SK-MEL-5 (cell line): ENCODE measurements at regions not wholly inside any gene's neighbourhood (a gene's known extent, or its start where the extent isn't known, plus 50 kb on each side); places are given as distances from the start of the nearest gene placed in this dataset.
"Not testable (repeated sequence)": the region's sequence is repeated elsewhere in the genome, so short reads cannot be mapped to it uniquely, and the experiment has no call there.

Experiments
- DNase-seq: peaks from one replicate; pipeline ENCODE4 v3.0.0-alpha.2; 2016; ENCODE audit warnings: low read depth, low spot score
- in situ Hi-C: cut with HindIII; loops from 2 replicates; pipeline ENCODE4 v1.10.0; 2016; ENCODE audit warnings: low sequenced_read_pairs, high pct_unique_total_duplicates, low pct_unique_long_range_greater_than_20kb

- no peak for DNase-seq
- in situ Hi-C loops: no loop called here
Observed at GRCh38 chr18:60047556-60047955, 147.8 kb downstream of the PMAIP1 start.

DNA sequence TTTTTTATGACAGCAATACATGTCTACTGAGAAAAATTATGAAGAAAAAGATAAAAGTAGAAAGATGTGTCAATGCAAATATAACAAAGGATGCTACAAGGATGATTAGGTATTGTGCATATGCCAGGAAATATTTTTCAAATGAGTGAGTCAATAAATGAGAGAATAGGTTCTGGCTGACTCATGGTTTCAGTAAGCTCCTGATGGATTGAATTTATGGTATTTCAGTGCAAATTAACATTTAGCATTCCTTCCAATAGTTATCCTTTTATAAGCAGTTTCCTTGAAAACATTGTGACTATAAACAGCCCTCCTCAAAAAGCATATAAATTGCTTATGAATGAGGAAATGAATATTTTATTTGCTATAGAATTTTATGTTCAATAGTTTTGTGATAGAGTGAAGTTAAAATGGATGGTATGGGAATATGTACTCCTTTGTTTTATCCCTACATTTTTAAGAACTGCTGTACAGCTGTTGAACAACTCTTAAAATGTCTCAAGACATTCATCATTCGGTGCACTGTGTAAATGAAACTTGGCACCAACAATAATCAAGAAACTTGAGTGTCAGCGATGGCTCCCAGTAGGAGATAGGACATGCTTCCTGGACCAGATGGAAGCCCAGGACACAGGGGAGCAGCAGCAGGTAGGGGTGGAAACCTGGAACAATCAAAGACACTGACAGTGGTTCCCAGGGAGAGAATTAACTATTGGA lies 144.7 kb downstream of the PMAIP1 start:
- in situ Hi-C loops: no loop called here
- no peak for DNase-seq

DNA sequence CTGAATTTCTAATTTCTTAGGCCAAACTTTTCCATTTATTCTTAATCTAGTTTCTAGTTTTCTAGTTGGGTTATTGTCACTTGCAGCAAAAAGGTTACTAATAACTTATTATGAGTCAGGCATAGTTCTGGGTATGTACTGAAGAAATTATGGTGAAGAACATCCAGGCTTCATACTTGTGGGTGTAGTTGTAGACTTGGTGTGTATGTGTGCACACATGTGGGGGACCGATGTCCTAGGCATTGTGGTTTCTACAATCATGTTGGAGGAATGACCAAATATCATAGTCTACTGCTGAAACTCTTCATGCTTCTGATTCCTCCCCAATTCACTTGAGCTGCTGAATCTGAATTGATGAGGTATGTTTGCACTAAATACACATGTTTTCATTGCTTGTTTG lies 141.2 kb downstream of the PMAIP1 start:
- no peak for DNase-seq
- in situ Hi-C loops: no loop called here

DNA sequence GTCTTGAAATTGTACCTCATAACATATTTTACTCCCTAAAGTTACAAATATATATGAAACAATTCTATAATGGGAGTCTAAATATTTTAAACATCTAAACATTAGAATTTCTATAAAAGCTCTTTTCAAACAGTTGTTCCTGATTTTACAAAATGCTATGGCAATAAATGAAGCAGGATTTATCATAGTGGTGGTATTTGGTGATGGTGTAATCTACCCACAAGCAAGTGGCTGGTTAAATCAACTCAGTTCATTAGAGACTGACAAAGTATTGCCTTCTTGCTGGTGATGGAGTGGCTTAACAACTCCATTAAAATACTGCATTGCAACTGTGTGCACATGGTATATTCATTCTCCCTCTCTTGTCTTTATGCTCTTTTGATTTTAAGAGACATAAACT lies 138.9 kb downstream of the PMAIP1 start:
- in situ Hi-C loops: no loop called here
- DNase-seq: no peak

DNA sequence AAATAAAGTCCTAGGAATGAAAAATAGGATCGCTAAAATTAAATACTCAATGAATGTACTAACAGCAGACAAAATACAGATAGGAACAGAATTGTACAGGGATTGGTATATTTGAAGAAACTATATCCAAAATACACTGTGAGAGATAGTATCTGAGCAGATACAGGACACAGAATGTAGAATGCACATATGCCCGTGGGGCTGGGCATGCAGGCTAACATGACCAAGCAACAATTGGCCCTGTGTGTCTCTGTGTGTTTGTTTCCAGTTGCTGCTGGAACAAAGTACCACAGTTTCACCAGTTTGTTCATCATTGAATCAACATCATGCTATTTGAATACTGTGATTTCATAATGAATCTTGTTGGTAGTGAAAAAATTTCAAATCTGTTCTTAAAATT lies 127.6 kb downstream of the PMAIP1 start:
- peak; percentile 76 for DNase-seq
- in situ Hi-C loops: no loop called here

- in situ Hi-C loops: no loop called here
- peak; percentile 15 for DNase-seq
Observed at GRCh38 chr18:60024857-60025256, 125.1 kb downstream of the PMAIP1 start.

DNA sequence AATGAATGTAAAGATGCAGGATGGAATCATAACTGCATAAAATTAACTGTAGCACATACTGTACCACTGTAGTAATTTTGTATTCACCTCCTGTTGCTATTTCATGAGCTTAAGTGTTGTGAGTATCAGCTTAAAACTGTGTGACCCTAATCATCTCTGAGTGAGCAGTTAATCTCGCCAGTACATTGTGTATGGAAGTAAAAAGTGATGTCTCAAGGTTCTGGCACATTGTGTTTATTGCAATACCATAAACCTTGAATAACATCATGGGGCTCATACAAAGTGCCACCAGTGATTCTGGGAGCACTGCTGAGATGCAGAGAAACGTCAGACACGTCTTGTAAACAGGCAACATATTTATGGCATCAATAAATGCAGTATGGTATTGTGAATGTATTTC lies 124.5 kb downstream of the PMAIP1 start:
- in situ Hi-C loops: no loop called here
- no peak for DNase-seq

DNA sequence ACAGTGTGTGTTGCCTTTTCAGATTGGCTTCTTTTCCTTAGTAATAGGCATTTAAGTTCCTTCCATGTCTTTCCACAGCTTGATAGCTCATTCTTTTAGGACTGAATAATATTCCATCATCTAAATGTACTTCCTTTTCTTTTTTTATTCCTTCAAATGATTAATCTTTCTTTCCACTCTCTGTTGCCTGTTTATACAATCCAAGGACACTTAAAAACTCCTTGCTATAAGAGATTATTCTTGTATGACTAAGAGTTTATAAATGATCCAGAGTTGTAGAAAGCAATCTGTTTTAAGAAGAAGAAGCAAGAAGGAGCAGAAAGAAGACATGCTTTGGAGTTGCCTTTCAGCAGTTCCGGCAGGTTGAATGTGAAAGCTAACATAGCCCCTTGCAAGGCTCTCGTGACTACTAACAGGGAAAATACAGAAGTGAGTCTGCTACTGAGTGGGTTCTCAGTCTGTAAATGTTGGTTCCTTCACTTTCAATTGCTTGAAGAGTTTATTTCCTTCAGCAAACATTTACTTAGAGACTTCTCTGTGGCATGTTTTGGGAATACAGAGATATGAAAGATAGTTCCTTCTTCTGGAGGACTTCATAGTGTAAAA lies 123.0 kb downstream of the PMAIP1 start:
- DNase-seq: no peak
- in situ Hi-C loops: no loop called here

DNA sequence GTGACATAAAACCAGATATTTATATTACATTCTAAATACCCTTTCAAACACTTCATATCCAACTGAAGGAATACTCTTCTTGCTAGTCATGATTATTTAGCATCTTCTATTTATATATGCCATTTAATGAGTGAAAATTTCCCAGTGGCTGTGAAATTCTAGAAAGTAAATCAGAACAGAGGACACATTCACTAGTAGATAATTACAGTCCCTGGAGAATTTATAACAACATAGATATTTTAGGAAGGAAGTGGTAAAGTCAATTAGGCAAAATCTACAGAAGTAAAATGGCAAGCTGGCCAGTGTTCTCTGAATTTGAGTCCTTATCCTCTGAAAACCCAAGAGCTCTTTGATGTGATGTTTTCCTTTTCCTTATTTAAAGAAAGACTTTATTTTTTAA lies 121.8 kb downstream of the PMAIP1 start:
- DNase-seq: peak; percentile 23
- in situ Hi-C loops: no loop called here

- DNase-seq: no peak
- in situ Hi-C loops: no loop called here
Observed at GRCh38 chr18:60020107-60020925, 120.5 kb downstream of the PMAIP1 start.

DNA sequence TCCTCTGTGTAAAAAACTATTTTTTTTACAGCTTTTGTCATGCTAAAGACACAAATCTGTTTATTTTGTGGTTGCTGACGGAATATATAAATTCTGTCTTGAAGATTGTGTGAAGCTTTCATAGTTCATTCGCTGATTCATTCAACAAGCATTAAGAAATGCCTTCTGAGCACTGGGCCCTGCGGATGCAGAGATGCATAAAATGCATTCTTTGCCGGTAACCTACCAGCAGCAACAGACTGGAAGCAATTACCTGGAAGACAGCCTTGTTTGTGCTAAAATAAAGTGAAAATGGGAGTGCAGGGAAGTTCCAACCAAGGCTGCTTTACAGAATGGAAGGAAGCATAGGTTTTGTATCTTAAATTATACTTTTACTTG lies 119.7 kb downstream of the PMAIP1 start:
- in situ Hi-C loops: no loop called here
- no peak for DNase-seq

- DNase-seq: no peak
- in situ Hi-C loops: no loop called here
Observed at GRCh38 chr18:60018618-60019462, 119.0 kb downstream of the PMAIP1 start.

DNA sequence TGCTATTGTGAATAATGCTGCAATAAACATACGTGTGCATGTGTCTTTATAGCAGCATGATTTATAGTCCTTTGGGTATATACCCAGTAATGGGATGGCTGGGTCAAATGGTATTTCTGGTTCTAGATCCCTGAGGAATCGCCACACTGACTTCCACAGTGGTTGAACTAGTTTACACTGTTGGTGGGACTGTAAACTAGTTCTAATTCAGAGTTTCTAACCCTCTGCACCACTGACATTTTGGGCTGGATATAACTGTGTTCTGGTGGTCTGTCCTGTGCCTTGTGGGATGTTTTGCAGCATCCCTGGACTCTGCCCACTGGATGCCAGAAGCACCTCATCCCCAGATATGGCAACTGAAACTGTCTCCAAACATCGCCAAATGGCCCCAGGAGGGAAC lies 118.3 kb downstream of the PMAIP1 start:
- DNase-seq, in situ Hi-C loops: not testable (repeated sequence)

DNA sequence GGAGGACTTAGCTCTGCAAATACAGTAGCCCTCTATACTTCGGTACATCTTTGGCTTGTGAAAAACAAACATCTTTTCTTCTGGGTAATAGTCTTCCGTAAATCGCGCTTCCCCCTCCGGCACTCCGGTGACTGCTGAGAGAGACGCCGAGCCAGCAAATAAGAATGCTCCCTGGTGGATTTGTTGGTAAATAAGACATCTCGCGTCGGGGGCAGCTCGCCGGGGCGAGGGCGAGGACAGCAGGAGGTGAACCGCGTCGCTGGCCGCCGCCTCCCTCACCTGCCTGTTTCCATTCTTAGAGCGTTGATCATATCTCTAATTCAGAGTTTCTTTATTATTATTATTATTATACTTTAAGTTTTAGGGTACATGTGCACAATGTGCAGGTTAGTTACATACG lies 117.6 kb downstream of the PMAIP1 start:
- in situ Hi-C loops: no loop called here
- DNase-seq: peak; percentile 77

DNA sequence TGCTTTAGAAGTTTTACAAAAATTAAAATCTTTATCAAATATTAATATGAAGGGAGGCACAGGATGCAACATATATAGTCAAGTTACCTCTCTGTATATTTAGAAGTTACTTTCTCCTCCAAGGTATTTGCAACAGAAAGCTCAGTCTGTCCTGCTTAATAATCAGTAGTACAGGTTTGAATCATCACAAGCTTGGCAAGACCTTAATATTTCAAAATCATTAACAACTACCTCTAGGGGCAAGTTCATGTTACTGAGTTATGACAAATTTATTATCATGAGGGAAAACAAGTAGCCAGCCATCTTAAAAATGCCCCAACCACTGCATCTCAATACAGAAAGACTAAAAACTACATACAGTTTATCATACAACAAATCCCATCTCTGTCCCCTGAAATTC lies 116.0 kb downstream of the PMAIP1 start:
- in situ Hi-C loops, DNase-seq: not testable (repeated sequence)

- DNase-seq, in situ Hi-C loops: not testable (repeated sequence)
Observed at GRCh38 chr18:60013148-60013547, 113.4 kb downstream of the PMAIP1 start.

GRCh38 chr18:60010984-60011383 lies 111.2 kb downstream of the PMAIP1 start:
- in situ Hi-C loops: no loop called here
- DNase-seq: no peak

GRCh38 chr18:60010513-60010912 lies 110.7 kb downstream of the PMAIP1 start:
- in situ Hi-C loops: no loop called here
- DNase-seq: no peak
